Neural cell (in vitro differentiated cells): ENCODE measurements at regions not wholly inside any gene's neighbourhood (a gene's known extent, or its start where the extent isn't known, plus 50 kb on each side); places are given as distances from the start of the nearest gene placed in this dataset.

Experiments
- CTCF ChIP-seq: fragments of 450-650 bp; IDR thresholded peaks from 2 replicates; pipeline ENCODE4 v1.5.1; 2014; ENCODE audit warnings: antibody characterized with exemption, mild to moderate bottlenecking, moderate library complexity; ENCODE audit not compliant: poor library complexity, severe bottlenecking
- EZH2 ChIP-seq: fragments of 200-600, 300-800 bp; shearing (Covaris generic), sonication (generic); IDR thresholded peaks from 2 replicates; pipeline ENCODE4 v1.6.1; 2014; ENCODE audit warnings: antibody characterized with exemption, low read length, borderline replicate concordance, mild to moderate bottlenecking; ENCODE audit not compliant: insufficient read depth, poor library complexity, severe bottlenecking
- RAD21 ChIP-seq: fragments of 450-650 bp; conservative IDR thresholded peaks from 2 replicates; pipeline ENCODE4 v1.6.1; 2014; ENCODE audit warnings: antibody characterized with exemption, mild to moderate bottlenecking, moderate library complexity
- REST ChIP-seq: IDR thresholded peaks from 2 replicates; pipeline ENCODE4 v1.6.1; 2012; ENCODE audit warnings: borderline replicate concordance

GRCh38 chr5:107040907-107041306 is 629.8 kb downstream of the EFNA5 start:
- no peak for TF ChIP-seq CTCF
- TF ChIP-seq RAD21 = peak; percentile 10
- TF ChIP-seq REST = peak; percentile 98
- no peak for TF ChIP-seq EZH2
